NCI-H226 (cell line): ENCODE measurements at regions not wholly inside any gene's neighbourhood (a gene's known extent, or its start where the extent isn't known, plus 50 kb on each side); places are given as distances from the start of the nearest gene placed in this dataset.
"Not testable (repeated sequence)": the region's sequence is repeated elsewhere in the genome, so short reads cannot be mapped to it uniquely, and the experiment has no call there.

Experiments
- DNase-seq: peaks from one replicate; pipeline ENCODE4 v3.0.0-alpha.2; 2015

GRCh38 chr10:42351745-42352144 lies 286.6 kb downstream of the ZNF33B start:
- no peak for DNase-seq

DNA sequence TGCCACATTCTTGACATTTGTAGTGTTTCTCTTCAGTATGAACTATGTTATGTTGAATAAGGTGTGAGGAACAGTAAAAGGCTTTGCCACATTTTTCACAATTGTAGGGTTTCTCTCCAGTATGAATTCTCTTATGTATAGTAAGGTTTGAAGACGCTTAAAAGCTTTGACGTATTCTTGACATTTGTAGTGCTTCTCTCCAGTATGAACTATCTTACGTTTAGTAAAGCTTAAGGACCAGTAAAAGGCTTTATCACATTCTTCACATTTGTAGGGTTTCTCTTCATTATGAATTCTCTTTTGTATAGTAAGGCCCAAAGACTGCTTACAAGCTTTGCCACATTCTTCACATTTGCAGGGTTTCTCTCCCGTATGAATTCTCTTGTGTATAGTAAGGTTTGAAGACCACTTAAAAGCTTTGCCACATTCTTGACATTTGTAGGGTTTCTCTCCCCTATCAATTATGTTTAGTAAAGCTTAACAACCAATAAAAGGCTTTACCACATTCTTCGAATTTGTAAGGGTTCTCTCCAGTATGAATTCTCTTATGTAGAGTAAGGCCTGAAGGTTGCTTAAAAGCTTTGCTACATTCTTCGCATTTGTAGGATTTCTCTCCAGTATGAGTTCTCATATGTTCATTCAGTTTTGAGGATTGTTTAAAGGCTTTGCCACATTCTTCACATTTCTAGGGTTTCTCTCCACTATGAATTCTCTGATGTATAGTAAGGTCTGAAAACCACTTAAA lies 301.6 kb downstream of the ZNF33B start:
- not testable (repeated sequence) for DNase-seq

DNA sequence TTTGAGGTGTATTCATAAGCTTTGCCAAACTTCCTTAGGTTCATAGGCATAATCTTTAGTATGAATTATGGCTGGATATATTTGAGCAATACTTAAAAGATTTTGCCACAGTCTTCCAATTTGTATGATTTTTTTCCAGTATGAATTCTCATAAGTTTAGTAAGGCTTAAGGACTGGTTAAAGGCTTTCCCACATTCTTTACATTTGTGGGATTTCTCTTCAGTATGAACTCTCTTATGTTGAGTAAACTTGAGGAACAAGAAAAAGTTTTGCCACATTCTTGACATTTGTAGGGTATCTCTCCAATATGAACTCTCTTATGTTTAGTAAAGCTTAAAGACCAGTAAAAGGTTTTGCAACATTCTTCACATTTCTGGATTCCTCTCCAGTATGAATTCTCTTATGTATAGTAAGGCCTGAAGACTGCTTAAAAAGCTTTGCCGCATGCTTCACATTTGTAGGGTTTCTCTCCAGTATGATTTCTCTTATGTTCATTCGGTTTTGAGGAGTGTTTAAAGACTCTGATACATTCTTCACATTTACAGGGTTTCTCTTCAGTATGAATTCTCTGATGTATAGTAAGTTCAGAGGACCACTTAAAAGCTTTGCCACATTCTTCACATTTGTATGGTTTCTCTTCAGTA lies 302.6 kb downstream of the ZNF33B start:
- DNase-seq, result not testable (repeated sequence)

GRCh38 chr10:42304341-42304740 lies 334.0 kb downstream of the ZNF33B start:
- no peak for DNase-seq

DNA sequence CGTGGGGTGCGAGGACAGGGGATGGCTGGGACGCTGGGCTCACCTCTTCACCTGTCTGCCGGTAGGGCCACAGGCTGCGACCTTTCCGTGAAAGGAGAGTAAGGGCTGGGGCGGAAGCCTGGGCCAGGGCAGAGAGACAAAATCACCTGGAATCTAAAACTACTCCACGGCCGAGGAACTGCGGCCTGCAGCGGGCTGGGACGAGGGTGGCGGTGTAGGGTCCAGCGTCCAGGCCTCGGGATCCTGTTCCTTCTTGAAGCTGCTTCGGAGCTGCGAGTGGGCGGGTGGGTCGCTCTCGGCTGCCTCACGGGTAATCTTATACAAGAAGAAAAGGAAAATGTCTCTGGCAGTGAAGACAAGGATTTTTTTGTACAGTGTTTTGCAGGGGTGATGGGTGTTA lies 356.5 kb downstream of the ZNF33B start:
- not testable (repeated sequence) for DNase-seq

DNA sequence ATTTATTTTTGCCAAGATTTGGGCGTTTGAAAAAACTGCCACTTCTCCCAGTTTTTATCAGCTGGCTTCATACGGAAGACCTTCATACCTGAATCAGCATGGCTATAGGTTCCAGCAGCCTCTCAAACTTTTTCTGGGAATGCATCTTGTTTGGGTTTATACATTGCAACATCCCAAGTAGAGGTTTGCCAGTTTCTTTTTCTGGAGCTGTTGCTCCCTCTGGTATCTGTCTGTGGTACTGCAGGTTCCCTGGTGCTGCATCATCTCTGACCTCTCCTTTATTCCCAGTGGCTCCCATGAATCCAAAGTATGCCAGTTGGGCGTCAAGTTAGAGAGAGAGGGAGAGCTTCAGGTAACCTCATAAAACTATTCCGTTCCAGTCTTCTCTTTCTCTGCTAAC lies 368.6 kb downstream of the ZNF33B start:
- not testable (repeated sequence) for DNase-seq

- DNase-seq, result not testable (repeated sequence)
These were observed 375.1 kb downstream of the ZNF33B start for GRCh38 chr10:42263259-42263658.

DNA sequence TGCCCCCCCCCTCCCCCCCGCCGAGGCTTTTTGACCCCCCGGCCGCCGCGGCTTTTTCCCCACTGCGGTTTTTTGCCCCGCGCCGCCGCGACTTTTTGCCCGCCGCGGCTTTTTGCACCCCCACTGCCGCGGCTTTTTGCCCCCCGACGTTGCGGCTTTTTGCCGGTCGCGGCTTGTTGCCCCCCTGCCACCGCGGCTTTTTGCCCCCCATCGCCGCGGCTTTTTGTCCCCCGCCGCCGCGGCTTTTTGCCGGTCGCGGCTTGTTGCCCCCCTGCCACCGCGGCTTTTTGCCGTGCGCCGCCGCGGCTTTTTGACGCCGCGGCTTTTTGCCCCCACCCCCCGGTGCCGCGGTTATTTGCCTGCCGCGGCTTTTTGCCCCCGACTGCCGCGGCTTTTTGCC lies 395.4 kb downstream of the ZNF33B start:
- DNase-seq, result not testable (repeated sequence)

GRCh38 chr10:42242135-42242805 lies 396.1 kb downstream of the ZNF33B start:
- no peak for DNase-seq

DNA sequence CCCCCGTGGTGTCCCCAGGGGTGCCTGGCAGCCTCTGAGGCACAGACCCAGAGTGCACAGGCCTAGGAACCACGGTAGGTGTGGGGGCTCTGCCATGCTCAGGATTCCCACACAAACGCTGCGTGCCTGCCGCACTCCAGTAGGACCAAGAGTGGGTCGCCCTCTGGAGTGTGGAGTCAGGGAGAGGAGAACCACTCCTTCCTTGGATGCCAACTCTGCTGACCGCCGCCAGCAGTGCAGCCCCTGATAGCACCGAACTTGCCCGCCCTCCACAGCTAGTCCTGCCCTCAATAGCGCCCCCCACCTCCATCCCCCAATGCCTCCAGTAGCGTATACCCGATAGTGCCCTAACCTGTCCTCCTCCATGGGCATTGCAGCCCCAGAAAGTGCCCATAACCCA lies 402.0 kb downstream of the ZNF33B start:
- not testable (repeated sequence) for DNase-seq

GRCh38 chr10:42235736-42236135 lies 402.6 kb downstream of the ZNF33B start:
- not testable (repeated sequence) for DNase-seq

- DNase-seq, result not testable (repeated sequence)
These were observed 403.1 kb downstream of the ZNF33B start for GRCh38 chr10:42235241-42235640.

- DNase-seq, result not testable (repeated sequence)
These were observed 403.9 kb downstream of the ZNF33B start for GRCh38 chr10:42234506-42234905.

GRCh38 chr10:42233461-42234206 lies 404.7 kb downstream of the ZNF33B start:
- not testable (repeated sequence) for DNase-seq

DNA sequence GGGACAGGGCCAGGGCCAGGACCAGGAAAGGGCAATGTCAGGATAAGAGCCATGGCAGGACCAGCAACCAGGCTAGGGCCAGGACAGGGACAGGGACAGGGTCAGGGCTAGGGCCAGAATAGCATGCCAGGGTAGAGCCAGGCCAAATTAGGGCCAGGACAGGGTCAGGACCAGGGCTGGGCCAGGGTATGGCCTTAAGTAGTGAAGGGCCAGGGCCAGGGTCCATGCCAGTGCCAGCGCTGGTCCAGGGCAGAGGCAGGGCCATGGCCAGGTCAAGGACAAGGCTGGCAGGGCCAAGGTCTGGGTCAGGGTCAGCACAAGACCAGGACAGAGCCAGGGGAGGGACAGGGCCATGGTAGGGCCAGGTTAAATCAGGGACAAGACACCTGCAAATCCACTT lies 405.4 kb downstream of the ZNF33B start:
- not testable (repeated sequence) for DNase-seq

- not testable (repeated sequence) for DNase-seq
These were observed 407.6 kb downstream of the ZNF33B start for GRCh38 chr10:42230812-42231211.

DNA sequence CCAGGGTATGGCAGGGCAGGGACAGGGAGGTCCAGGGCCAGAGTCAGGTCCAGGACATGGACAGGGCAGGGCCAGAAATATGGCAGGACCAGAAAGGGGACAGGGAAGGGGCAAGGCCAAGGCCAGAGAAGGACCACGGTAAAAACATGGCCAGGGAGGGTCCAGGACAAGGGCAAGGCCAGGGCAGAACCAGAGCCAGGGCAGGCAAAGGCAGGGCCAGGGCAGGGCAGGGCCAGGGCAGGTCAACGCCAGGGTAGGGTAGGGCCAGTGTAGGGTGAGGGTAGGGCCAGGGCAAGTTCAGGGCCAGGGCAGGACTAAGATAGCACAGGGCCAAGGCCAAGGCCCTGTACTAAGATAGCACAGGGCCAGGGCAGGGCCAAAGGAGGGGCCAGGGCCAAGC lies 408.3 kb downstream of the ZNF33B start:
- not testable (repeated sequence) for DNase-seq

- DNase-seq, result not testable (repeated sequence)
These were observed 410.5 kb downstream of the ZNF33B start for GRCh38 chr10:42227859-42228258.

GRCh38 chr10:42193588-42193987 lies 444.8 kb downstream of the ZNF33B start:
- not testable (repeated sequence) for DNase-seq

- DNase-seq, result not testable (repeated sequence)
These were observed 445.9 kb downstream of the ZNF33B start for GRCh38 chr10:42192450-42192849.

DNA sequence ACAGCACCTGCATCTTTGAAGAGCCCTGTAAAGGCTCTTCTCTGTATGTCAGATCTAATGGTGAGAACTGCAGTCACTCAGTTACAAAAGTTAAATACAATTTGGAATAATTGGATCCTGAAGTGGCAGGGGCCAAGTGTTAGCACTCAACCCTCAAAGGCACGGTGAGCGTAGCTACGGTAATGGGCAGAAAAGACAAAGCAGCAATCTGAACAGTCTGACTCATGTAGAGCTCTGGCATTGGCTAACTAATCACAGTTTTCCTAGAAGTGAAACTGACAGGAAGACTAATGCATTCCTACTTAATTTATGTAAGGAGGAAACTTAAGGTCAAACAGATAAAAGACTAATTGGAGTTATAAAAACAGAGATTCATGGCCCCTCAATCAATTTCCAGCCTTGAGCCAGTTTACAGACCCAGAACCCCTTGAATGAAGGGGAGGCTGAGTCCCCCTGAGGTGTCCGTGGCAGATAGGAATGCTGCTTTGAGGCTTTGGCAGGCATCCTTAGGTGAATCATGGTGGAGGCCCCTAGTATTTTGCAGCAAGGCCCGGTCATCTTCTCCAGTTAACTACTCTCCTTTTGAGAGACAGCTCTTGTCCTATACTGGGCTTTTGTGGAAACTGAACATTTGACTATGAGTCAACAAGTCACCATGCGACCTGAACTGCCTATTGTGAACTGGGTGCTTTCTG lies 450.7 kb downstream of the ZNF33B start:
- DNase-seq, result not testable (repeated sequence)
